Fibroblast of mammary gland (primary cell): ENCODE measurements at regions not wholly inside any gene's neighbourhood (a gene's known extent, or its start where the extent isn't known, plus 50 kb on each side); places are given as distances from the start of the nearest gene placed in this dataset.

ENCODE experiments used
- DNase-seq: peaks from one replicate; pipeline ENCODE4 v3.0.0-alpha.2; 2010; ENCODE audit warnings: low read depth
- H3K4me3 ChIP-seq: 2 replicates; pipeline ENCODE4 v1.5.1; 2011; ENCODE audit warnings: low read depth, mild to moderate bottlenecking, low read length, moderate library complexity; ENCODE audit not compliant: control insufficient read depth
- CTCF ChIP-seq: conservative IDR thresholded peaks from 2 replicates; pipeline ENCODE4 v1.5.1; 2011; ENCODE audit warnings: low read depth, low read length, inconsistent platforms; ENCODE audit not compliant: control insufficient read depth, insufficient read depth

- no peak for TF ChIP-seq CTCF
- DNase-seq, result no peak
- H3K4me3 ChIP-seq, result no peak overlapping the region
These were observed 55.9 kb upstream of the ANKRD55 start for GRCh38 chr5:56288873-56289601.

GRCh38 chr5:56286015-56286884 lies 53.1 kb upstream of the ANKRD55 start:
- no peak for DNase-seq
- H3K4me3 ChIP-seq, result no peak overlapping the region
- TF ChIP-seq CTCF, result no peak

- TF ChIP-seq CTCF, result no peak
- H3K4me3 ChIP-seq, result no peak overlapping the region
- no peak for DNase-seq
These were observed 49.8 kb upstream of the ANKRD55 start for GRCh38 chr5:56282951-56283350.
